ENCODE measurements at regions not wholly inside any gene's neighbourhood (a gene's known extent, or its start where the extent isn't known, plus 50 kb on each side); places are given as distances from the start of the nearest gene placed in this dataset.

DNA sequence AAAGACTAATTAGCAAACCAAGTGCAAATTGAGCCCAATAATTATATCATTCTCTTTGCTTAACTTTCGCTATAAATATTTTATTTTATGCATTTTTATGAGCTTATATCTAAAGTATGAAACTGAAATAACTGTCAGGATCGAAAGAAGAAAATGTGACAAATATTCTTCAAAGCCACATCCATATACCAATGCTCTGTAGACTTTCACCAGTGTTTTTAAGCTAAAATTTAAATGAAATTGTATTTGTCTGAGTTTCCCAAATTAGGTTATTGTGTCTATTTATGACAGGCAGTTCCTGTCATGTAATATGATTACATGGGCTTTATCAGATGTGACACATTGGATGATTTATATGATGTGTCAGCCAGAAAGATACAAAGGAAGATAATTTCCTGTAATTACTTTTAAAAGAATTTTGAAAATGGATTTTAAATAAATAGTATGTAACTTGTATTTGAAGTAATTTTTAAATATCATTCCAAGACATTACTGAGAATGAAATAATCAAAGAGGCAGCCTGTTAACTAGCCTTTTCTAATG is 317.9 kb upstream of the KLF6 start:
- TF ChIP-seq, protein P1, sequence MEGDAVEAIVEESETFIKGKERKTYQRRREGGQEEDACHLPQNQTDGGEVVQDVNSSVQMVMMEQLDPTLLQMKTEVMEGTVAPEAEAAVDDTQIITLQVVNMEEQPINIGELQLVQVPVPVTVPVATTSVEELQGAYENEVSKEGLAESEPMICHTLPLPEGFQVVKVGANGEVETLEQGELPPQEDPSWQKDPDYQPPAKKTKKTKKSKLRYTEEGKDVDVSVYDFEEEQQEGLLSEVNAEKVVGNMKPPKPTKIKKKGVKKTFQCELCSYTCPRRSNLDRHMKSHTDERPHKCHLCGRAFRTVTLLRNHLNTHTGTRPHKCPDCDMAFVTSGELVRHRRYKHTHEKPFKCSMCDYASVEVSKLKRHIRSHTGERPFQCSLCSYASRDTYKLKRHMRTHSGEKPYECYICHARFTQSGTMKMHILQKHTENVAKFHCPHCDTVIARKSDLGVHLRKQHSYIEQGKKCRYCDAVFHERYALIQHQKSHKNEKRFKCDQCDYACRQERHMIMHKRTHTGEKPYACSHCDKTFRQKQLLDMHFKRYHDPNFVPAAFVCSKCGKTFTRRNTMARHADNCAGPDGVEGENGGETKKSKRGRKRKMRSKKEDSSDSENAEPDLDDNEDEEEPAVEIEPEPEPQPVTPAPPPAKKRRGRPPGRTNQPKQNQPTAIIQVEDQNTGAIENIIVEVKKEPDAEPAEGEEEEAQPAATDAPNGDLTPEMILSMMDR (IDR thresholded peaks at IDR 0.05), result no peak
- TF ChIP-seq POLR2AphosphoS5 (IDR thresholded peaks at IDR 0.05), result no peak
- TF ChIP-seq POLR2A (IDR thresholded peaks at IDR 0.05), result no peak
- TF ChIP-seq EP300 (IDR thresholded peaks at IDR 0.05), result no peak

All from sigmoid colon (tissue), 4 donors.